Glomerular visceral epithelial cell (primary cell): ENCODE measurements at regions not wholly inside any gene's neighbourhood (a gene's known extent, or its start where the extent isn't known, plus 50 kb on each side); places are given as distances from the start of the nearest gene placed in this dataset.

Source experiments
- DNase-seq: peaks from one replicate; pipeline ENCODE4 v3.0.0-alpha.2; 2016; ENCODE audit errors: extremely low spot score

DNA sequence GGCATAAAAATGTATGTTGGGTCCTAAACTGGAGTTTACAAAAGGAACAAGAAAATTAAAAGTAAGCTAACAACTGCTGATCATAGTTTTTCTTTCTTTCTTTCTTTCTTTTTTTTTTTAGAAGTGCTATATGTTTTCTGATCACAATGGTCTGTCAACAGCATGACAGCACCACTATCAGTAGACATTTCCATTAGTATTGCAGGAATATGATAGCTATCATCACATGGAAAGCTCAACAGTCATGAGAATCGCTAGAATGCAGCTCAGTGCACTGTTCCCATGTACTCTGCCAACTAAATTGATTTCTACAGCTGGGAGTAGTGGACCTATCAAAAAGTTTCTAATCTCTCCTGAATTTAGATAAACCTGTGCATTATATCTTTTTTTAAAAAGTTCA is 950.3 kb upstream of the ACVR2A start:
- no peak for DNase-seq

DNA sequence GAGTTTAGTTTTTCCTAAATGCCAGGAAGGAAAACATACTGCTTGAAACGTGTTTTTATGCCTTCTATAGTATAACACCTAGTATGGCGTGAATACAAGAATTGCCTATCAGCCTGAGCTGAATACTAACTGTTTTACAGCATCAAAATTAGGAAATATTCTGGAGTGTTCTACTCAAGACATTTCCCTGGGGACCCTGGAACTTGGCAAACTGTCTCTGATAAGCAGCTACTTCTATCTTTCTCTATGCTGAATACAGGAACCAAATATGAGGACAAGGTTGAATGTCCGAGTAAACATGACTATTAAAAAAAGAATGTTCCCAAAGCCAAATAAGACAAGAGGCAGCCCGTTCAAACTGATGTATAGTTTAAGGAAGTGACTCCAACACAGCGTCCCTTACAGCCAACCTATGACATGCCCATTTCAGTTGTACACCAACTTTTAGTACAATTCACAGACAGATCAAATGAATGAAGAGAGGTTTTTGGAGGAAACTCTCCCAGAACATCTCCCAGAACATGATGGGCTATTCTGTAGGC is 951.3 kb upstream of the ACVR2A start:
- DNase-seq, result no peak

DNA sequence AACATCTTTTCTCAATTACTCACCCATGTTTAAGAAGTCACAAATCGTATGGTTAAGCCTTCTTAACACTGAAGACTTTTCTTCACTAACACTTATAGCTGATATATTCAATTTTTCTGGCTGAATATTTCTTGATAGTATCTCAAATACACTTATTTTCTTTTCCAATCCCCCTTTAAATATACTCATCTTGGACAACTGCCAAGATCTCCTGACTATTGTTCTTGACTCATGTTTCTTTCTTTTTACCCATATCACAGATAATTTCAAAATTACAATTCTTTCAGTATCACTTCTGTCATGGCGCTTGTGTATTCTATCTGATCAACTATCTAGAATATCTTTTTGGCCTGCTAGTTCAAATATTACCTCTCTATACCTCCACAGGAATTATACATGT is 954.3 kb upstream of the ACVR2A start:
- DNase-seq, result no peak

DNA sequence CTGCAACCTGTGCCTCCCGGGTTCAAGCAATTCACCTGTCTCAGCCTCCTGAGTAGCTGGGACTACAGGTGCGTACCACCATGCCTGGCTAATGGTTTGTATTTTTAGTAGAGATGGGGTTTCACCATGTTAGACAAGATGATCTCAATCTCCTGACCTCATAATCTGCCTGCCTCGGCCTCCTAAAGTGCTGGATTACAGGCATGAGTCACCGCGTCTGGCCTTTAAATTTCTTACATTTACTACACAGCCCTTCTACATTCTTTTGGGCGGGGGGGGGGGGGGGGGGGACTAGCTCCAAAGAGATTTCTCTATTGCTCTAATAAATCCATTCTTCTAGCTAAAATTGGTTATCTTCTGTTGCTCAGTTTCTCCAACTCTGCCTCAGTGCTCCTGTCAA is 964.9 kb upstream of the ACVR2A start:
- DNase-seq, result no peak

DNA sequence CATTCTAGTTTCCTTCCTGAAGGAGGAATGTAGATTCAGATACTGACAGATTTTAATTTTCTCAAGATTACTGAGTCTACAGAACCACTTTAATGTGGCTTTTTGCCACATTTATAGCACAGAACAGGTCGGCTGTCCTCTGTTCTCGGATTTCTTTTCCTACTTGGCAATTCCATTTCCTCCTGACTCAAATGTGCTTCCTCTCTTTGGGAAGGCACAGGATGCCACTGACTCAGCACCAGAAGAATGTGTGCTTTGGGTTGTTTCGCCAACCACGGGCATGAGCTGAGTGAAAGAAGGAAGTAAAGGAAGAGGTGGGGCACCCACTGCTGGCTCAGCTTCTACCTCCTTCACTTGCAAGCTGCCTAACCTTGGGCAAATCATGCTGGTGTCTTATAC is 970.6 kb upstream of the ACVR2A start:
- DNase-seq, result peak; percentile 87

DNA sequence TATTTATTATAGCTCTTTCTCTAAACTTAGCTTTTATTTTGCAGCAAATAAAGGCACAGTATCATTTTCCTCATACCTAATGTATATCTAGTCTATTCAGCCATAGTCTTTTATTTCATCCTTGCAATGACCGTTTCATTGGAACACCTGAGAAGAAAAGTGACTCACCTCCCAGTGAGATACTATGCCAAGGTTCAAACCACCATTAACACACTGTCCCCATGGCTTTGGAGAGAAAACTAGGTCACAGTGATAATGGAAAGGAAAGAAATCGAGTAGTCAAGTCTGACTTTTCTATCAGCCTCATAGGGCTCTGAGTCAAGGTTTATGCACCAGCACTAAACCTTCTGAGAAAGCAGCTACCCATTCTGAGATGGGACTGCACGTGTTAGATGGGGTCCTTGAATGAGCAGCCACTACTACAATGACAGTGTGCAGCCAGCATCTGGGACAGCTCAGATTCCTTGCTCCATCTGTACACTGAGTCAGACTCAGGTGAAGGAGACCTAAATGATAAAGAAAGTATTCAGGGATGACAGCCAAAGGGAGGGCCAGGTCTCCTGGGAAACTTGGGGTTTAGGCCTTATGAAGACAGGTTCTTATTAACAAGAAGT is 971.1 kb upstream of the ACVR2A start:
- DNase-seq, result no peak

DNA sequence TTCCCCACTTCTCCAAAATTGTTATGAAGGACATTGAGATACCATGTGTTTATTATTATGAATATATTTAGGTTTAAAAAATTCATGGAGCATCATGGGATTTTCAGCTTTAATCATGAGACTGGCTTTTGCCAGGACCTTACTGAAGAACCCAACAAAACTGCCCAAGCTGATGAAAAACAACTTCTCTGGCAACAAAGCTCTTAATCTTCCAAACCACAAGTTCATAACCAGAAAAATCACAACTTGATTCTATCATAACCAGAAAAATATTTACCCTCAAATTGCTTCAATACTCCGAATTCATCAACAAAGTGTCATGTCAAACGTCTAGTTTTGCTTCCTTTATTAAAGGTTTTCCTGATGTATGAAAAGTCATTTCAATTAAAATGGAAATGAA is 971.8 kb upstream of the ACVR2A start:
- DNase-seq, result no peak

DNA sequence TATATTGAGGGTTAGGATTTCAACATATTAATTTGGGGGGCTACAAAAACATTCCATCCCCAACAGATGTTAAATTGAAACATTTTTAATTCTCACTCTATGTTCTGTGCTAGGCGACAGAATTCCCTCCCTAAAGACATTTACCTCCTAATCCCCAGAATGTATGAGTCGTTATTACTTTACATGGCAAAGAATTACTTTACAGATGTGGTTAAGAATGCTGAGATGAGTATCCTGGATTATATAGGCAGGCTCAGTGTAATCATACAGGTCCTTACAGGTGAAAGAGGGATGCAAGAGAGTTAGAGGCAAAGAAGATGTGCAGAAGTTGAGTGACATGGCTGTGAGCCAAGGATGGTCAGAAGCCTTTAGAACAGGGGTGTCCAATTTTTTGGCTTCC is 974.1 kb upstream of the ACVR2A start:
- DNase-seq, result no peak

DNA sequence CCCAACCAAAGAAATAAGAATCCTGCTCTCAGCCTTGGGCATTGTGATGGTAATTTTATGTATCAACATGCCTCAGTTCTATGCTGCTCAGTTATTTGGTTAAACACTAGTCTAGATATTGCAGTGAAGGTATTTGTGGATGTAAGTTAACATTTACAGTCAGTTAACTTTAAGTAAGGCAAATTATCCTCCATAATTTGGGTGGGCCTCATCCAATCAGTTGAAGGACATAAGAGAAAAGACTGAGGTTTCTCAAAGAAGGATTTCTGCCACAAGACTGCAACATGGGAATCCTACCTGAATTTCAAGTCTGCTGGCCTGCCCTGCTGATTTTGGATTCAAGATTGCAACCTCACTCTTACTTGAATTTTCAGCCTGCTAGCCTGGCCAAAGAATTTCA is 975.5 kb upstream of the ACVR2A start:
- no peak for DNase-seq

DNA sequence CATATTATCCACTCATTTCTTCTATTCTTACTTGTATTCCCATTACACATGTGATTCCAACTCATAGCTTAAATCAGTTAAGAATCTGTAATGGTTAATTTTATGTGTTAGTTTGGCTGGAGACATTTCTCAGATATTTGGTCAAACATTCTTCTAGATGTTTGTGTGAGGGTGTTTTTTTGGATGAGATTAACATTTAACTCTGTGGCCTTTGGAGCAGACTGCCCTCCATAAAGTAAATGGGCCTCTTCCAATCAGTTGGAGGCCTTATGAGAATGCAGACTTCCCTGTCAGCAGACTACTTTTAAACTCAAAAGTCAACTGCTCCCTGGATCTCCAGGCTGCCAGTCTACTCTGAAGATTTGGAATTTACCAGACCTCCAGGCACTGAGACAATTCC is 976.8 kb upstream of the ACVR2A start:
- DNase-seq, result no peak

DNA sequence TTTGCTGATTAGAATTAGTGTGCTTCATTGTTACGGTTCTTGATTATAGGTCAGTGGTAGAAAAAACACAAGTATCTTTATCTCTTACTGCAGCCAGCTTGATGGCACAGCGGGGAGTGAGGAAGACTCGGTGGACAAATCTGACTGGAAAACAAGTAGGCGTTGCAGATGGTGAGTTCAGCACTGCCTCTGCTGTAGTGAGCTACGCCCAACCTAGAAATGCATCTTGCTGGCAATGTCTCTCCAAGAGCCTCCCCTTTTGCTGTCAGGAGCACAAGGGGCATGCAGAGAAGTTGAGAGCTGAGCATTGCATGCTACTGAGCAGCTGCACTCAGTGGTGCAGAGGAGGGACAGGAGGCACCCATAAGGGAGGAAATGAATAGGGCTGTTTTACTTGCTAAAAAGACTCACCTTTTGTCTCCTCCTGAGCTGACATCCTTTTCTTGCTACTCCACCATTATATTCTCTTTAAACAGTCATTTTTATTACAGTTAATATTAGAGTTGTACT is 977.3 kb upstream of the ACVR2A start:
- DNase-seq, result no peak

DNA sequence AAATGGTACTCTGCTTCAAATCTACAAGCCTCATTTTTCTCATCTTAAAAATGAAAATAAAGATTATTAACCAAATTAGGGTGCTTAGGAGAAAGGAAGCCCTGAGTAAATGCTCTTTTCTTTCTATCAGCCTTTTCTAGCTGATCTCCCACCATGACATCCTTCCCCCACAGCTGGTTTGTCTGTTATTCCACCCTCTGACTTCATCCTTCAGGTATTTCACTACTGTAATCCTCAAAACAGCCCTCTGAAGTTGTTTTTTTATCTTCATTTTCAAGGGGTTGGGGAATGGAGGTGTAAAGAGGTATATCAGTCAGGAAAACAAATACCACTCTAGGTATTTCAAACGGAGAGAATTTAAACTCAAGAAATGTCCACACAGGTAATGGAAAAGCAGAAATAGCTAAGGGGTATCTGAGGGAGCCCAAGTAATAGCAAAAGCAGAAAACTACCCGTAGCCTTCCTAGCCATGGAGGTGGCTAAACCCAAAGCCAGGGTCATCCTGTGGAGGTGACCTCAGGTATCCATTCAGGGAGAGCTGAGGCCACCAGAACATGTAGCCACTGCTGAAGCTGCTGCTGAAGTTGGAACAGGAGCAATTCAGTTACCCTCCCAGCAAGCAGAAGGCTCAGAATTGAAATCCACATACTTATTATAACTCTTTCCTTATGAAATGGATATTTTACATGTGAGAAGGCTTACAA is 990.9 kb upstream of the ACVR2A start:
- DNase-seq, result peak; percentile 54

DNA sequence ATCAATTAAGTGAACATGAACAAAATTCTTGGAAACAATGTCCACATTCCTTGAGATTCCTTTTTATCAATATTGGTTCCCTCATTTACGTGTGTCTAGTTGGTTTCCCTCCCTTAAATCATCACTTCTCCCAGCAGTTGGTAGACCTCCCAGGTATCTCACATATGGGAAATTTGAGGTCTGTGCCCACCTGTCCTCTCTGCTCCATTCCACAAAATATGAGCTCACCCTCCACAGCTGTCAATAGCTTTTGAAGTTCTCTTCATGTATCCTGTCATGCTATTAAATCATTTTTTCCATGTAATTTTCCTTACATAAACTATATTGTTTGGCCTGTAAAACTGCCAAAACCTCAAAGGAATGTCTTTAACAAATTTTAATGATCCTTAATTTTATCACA is 992.2 kb upstream of the ACVR2A start:
- no peak for DNase-seq

DNA sequence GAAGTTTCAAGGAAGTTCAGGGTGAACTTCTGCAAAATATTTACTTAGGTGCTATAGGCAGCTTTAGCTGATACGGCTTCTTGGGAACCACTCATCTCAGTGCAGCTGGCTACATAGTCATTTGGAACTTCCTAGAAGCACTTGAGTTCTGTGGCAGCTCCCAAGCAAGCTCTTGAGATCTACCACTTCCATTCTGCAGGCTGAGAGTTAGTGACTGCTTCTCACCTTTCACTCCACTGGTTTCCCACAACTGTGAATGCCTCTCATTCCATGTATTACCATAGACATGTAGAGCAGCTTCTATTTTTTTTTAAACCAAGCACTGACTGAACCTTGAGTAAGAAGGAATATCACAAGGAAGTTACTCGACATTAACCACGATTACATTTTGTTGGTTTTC is 994.1 kb upstream of the ACVR2A start:
- DNase-seq, result peak; percentile 39

DNA sequence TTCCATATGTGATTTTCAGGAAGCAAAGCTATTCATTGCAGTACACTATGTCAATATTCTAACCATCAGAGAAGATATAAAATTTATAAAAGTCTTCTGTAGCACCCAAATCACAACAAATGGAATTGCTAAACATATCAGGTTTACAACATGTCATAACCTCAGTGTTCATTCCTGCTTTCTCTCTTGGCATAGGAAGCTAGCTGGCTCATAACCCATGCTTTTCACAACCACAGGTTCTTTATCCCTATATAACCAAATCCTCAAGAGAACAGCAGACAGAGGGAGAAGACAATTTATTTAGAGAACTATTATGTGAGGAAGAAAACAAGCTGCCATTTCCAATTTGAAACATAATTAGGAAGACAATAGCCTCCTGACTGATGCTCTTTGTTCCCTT is 997.0 kb upstream of the ACVR2A start:
- DNase-seq, result no peak

DNA sequence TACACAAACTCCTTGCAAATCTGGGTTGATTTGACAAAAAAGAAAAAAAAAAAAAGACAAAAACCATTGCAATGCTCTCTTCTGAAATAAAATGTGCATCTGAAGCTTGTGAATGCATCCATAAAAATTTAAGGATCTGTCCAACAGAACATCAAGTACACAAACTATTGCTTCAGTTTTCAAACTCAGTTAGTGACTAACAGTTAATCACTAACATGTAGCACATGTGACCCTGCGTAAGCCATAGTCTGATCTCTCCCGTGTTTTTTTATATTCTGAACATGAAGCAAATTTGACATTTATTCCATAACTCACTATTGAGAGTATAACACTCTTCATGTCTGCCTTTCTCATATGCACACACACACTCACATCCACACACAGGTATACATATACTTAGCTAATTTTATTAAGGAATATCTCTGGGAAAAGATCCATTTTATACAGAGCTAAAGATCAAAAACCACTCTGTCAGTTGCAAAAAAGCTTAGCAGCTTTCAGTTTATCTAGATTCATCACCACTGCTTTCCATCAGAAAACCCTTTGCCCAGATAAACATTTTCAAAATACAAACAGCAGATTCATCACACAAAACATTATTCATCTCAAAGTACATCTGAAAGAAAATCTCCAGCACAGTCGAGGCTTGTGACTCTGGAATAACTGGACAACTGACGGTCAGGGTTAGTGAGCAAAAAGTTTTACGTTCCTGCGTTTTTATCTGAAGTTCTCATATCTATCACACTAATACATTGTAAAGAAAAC is 1000.4 kb upstream of the ACVR2A start:
- no peak for DNase-seq

DNA sequence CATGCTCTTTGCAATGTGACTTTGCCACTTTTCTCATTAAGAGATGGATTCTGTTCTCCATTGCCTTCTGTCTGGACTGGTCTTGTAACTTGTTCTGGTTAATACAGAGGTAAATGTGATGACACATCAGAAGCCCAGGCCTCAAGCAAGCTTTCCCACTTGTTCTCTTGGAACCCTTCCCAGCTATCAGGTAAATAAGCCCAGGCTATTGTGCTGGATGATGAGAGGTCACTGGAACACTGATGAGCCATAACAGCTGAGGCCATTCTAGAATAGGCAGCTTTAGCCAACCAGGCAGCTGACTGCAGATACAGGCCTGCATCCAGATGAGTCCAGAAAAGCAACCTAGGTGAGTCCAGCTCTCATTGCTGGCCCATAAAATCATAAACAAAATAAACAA is 1007.0 kb upstream of the ACVR2A start:
- peak; percentile 26 for DNase-seq

DNA sequence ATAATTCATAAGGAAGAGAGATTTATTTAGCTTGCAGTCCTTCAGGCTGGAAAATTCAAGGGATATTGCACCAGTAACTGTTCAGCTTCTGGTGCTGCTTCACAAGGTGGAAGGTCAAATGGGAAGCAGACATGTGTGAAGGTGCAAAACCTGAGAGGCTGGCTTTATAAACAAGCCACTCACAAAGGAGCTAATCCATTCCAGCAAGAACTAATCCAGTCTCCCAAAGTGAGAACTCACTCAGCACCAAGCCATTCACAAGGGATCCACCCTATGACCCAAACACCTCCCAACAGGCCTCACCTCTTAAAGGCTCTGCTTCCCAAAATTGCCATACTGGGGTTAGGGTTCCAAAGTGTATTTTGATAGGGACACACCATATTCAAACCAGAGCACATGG is 1018.4 kb upstream of the ACVR2A start:
- no peak for DNase-seq

DNA sequence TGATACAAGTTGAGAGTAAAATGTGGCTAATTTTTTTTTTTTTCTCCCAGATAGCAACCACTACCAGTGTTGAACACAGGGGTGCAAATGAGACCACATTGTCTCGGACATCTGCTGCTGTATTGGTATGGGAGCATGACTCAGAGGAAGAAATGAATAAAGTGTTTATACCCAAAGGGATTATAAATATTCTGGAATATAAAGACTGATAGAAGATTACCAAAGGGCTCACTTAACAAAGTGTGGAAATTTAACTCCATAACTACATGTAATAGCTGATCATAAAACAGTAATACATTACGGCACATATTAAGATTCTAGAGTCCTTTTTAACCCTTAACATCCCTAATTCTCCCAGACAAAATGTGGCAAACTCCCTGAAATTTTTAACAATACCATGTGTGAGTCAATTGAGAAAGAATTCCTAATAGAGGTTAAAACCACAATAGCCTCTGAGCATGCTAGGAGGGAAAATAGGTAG is 1023.0 kb upstream of the ACVR2A start:
- peak; percentile 44 for DNase-seq

DNA sequence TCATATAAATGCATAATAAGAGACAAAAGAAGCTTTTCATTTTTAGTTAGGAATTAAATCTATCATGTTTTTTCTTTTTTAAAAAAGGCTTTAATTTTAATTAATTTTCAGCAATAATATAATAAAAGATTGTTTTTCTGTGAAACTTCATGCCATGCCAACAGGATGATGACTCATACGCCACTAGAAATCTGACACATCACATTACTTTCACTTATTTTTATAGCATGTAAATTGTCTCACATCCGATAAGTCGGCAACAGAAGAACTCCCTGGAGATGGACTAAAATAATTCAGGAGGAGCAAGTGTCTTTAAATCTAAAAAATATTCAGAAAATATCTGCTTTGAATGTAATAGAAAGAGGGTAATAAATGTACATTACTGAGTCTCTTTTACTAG is 1024.2 kb upstream of the ACVR2A start:
- peak; percentile 39 for DNase-seq

DNA sequence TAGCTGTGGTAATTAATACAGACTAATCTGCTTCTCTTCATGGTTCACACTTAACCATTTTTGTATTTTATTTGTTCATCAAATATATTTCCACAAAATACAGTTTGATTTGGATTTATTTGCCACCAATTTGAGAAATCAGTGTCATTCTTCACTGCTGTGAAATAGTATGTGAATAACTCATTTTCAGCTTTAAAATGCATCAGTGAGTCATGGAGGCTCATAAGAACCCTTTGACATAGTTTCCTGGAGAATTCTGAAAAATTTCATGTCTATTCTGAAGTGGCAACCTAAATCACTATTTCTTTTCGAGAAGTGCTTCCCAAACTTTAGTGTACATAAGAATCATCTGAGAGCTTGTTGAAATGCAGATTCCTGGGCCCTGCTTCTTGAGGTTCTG is 1026.7 kb upstream of the ACVR2A start:
- DNase-seq, result no peak

DNA sequence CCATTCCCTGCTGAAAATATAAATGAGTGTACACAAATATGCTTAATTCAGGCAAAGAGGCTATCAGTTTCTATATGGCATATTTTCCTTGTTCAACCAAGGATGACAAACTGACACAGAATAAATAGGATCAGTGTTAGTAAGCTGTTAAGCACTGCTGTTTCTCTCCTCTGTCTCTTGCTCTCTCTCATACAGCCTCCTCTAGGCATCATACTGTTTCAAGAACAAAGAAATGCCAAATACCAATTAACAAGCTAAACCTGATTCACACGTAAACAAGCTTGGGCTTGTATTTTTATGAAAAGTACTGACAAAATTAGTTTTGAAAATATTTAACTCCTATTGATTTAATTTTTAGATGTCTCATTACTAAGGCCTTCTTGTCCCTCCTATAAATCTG is 1027.2 kb upstream of the ACVR2A start:
- no peak for DNase-seq

DNA sequence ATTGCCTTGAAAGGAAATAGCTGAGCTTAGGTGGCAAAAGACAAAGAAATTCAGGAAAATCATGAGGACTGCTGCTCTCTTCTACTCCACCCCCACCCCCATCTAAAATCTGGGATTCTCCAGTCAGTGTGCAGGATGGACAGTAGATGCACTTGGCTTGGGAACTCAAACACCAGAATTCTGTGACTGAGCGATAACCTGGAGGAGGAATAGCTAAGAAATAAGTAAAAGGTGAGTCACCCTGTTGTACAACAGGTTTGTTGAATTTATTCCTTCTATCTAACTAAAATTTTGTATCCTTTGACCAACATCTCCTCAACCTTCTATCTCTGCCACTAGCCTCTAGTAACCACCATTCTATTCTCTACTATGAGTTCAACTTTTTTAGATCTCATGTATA is 1029.9 kb upstream of the ACVR2A start:
- DNase-seq, result no peak
